GM12872 (cell line): ENCODE measurements at regions not wholly inside any gene's neighbourhood (a gene's known extent, or its start where the extent isn't known, plus 50 kb on each side); places are given as distances from the start of the nearest gene placed in this dataset.

Experiments
- TF ChIP-seq, protein P1 (sequence below): IDR thresholded peaks from 3 replicates; pipeline ENCODE4 v1.5.1; 2011; ENCODE audit warnings: low read depth, mild to moderate bottlenecking, low read length, moderate library complexity; ENCODE audit not compliant: insufficient read depth

DNA sequence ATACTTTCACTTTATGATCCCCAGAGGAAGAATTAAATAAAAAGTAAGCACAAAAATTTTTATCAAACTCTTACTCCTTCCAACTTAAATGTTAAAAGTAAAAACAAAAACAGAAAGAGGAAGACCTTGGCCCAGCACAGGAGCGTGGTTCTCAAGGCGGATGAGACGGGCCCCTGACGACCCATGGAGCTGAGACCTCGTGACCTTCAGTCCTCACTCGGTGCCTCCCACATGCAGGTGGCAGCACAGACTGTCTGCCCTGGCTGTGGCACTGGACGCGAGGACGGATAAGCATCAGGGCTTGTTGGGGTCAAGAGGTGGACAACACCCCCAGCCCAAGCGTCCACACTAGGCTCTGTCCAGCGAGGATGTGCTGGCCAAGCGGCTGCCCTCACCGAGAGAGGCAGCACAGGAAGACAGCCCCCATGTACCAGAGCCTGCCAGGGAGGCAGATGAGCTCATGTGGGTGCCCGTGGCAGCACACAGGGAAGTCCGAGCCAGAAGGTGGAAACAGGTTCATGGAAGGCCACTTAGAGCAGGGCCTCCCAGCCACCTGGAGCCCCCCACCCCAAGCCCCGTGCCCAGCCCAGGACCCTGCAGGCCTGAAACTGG, 1389.8 kb downstream of the TBC1D22A start:
- TF ChIP-seq, protein P1, sequence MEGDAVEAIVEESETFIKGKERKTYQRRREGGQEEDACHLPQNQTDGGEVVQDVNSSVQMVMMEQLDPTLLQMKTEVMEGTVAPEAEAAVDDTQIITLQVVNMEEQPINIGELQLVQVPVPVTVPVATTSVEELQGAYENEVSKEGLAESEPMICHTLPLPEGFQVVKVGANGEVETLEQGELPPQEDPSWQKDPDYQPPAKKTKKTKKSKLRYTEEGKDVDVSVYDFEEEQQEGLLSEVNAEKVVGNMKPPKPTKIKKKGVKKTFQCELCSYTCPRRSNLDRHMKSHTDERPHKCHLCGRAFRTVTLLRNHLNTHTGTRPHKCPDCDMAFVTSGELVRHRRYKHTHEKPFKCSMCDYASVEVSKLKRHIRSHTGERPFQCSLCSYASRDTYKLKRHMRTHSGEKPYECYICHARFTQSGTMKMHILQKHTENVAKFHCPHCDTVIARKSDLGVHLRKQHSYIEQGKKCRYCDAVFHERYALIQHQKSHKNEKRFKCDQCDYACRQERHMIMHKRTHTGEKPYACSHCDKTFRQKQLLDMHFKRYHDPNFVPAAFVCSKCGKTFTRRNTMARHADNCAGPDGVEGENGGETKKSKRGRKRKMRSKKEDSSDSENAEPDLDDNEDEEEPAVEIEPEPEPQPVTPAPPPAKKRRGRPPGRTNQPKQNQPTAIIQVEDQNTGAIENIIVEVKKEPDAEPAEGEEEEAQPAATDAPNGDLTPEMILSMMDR, result no peak

DNA sequence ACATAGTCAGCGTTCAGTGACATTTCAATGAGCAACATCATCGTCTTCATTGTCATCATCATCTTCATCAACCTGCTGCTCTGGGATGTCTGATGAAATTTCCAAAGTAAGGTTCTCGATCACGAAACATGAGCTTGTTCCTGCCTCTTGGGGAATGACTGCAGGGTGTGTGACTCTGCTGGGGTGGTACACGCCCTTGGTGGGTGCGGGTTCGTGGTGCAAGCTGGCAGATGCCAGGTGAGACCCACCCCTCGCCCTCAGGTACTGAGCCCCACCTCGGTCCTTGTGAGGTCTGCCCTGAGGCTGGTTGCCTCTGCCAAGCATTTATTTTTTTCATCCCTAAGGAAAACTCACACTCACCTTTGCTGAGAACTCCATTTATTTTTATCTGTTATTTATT, 1389.2 kb downstream of the TBC1D22A start:
- TF ChIP-seq, protein P1, result no peak

DNA sequence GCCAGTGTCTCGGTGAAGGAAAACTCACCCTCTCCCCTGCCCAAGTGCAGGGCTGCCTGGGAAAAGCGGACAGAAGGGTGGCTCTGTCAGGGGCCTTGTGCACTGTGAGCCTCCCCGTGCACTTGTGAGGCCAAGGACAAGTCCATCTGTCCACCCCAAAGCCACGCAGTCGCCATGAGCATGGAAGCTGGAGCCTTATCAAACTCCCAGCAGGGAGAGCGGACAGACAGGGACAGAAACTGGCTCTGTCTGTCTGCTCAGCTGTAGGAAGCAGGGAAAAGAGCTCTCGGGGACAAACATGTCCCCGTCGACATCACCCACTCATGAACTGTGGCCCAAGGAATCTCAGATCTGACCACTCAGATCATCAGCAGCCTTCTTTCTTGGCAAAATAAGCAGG, 1385.4 kb downstream of the TBC1D22A start:
- TF ChIP-seq, protein P1, result no peak

DNA sequence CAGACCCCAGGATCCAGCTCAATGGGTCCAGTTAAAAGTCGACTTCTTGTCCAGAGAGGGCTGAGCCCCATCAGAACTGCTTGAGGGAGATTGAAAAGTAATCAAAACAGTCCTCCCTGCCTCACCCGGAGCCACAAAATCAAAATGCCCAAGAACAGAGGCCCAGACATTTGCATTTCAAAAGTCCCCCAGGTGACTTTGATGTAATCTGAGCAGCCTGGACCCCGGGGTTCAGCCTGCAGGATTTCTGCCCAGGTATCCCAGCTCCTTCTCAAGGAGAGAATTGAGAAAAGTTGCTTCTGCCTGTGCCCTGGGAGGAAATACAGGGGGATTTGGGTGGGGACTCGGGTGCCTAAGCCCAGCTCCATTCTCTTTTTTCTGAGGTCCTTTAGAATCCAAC, 1385.0 kb downstream of the TBC1D22A start:
- TF ChIP-seq, protein P1, result no peak

DNA sequence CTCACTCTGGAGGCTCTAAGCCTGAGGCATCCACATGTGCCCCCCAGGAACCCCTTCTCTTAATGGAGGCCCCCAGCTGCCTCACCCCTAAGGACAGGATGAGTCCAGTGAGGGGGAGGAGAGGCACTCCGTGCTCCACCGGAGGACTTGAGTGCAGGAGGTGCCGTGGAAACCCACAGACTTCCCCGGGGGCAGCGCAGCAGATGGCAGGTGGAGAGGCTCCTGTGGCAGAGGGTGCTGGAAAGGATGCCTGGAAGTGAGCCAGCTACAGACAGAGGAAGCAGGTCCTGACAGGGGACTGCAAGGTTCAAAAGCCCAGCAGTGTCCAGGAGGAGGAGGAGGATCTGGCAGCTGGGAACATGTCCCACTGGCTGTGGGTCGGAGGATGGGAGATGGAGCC, 1384.0 kb downstream of the TBC1D22A start:
- TF ChIP-seq, protein P1, result no peak

DNA sequence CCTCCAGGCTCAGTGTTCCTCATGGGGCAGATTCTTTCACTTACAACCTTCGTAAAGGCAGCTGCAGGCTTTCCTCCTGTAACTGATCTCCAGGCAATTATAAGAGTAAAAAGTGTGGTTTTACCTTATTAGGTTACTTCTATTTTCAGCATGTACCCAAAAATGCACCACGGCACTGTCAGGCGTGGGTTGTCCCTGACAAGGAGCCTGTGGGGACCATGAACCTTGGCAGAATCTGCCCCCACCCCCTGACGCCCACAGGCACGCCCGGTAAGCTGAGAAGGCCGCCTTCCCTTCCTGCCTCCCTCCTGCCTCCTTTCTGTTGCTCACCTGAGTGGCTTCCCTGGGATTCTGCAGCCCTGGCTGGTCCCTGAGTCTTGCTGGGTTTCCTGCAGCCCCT, 1383.3 kb downstream of the TBC1D22A start:
- TF ChIP-seq, protein P1, result no peak

DNA sequence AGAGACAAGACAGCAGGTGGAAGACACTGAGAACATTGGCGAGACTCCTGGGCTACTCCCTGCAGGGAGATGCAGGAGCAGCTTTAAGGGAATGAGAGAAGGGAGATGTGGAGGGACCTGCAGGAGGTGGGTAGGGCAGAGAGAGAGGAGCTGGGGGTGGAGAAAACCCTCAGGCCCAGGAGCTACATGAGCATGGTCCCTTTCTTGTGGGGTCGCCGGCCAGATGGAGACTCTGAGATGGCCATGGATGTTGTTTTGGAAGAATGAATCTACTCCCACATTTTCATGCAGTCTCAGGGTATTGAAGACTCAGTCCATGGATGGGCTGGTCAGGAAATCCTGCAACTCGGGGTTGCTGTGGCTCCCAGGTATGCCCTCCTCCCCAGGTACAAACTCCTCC, 1381.9 kb downstream of the TBC1D22A start:
- TF ChIP-seq, protein P1, result no peak
